HEK293 (cell line): ENCODE measurements at regions not wholly inside any gene's neighbourhood (a gene's known extent, or its start where the extent isn't known, plus 50 kb on each side); places are given as distances from the start of the nearest gene placed in this dataset.

ENCODE experiments used
- CTCF ChIA-PET: fragments of 350-600 bp; formaldehyde crosslinking; extraction: SDS; loops from one replicate; lab custom pipeline; 2021; ENCODE audit warnings: antibody characterized with exemption; lab: Yijun Ruan, JAX
- POLR2A ChIA-PET: fragments of 300-600 bp; formaldehyde crosslinking; extraction: SDS; loops from one replicate; lab custom pipeline; 2020; ENCODE audit warnings: antibody characterized with exemption, inconsistent platforms; lab: Yijun Ruan, JAX
- H3K27ac ChIP-seq: fragments of 200-500 bp; sonication (Bioruptor generic); 2 replicates; pipeline ENCODE4 v1.5.1; 2014; ENCODE audit warnings: low read depth, low read length, control low read depth, inconsistent platforms; ENCODE audit errors: extremely low read depth
- H3K36me3 ChIP-seq, 2 experiments: fragments of 200-500 bp in 1 of 2; sonication (Bioruptor generic) in 1 of 2; 1 replicate in 1 of 2; 2 replicates in 1 of 2; pipeline ENCODE4 v1.5.1; 2014 to 2017; ENCODE audit warnings: inconsistent platforms in 2 of 2, low read length in 2 of 2; ENCODE audit not compliant: control insufficient read depth in 2 of 2, insufficient read depth in 1 of 2
- H3K4me1 ChIP-seq: fragments of 200-500 bp; sonication (Bioruptor generic); 2 replicates; pipeline ENCODE4 v1.5.1; 2014; ENCODE audit warnings: mild to moderate bottlenecking, low read length, inconsistent platforms; ENCODE audit not compliant: control insufficient read depth, insufficient read depth
- H3K4me3 ChIP-seq: 2 replicates; pipeline ENCODE4 v1.5.1; 2011; ENCODE audit warnings: low read depth, mild to moderate bottlenecking, control low read depth, low read length, moderate library complexity
- H3K9me3 ChIP-seq: fragments of 200-500 bp; sonication (Bioruptor generic); 2 replicates; pipeline ENCODE4 v1.5.1; 2014; ENCODE audit warnings: low read depth, low read length, inconsistent platforms; ENCODE audit not compliant: control insufficient read depth, insufficient read depth
- BCL11A ChIP-seq: fragments of 450-650 bp; formaldehyde crosslinking; IDR thresholded peaks from 2 replicates; pipeline ENCODE4 v1.5.1; 2016; ENCODE audit warnings: low read depth, missing biosample characterization, missing genetic modification characterization
- BCL11B ChIP-seq: fragments of 450-650 bp; formaldehyde crosslinking; IDR thresholded peaks from 2 replicates; pipeline ENCODE4 v1.5.1; 2016; ENCODE audit warnings: low read depth, missing biosample characterization, missing genetic modification characterization
- GLI2 ChIP-seq: fragments of 450-650 bp; formaldehyde crosslinking; IDR thresholded peaks from 2 replicates; pipeline ENCODE4; 2017; ENCODE audit warnings: missing biosample characterization, missing genetic modification characterization, low read depth, borderline replicate concordance
- HOXD13 ChIP-seq: sonication (generic); formaldehyde crosslinking; IDR thresholded peaks from 2 replicates; pipeline ENCODE4 v1.8.0; 2022; ENCODE audit warnings: missing genetic modification reagents, borderline replicate concordance
- OSR2 ChIP-seq: fragments of 450-650 bp; formaldehyde crosslinking; IDR thresholded peaks from 2 replicates; pipeline ENCODE4 v1.5.1; 2016; ENCODE audit warnings: missing biosample characterization, missing genetic modification characterization
- PRDM4 ChIP-seq: fragments of 450-650 bp; formaldehyde crosslinking; IDR thresholded peaks from 2 replicates; pipeline ENCODE4 v1.5.1; 2017; ENCODE audit warnings: missing biosample characterization, missing genetic modification characterization
- SETDB1 ChIP-seq: IDR thresholded peaks from one replicate; pipeline ENCODE4 v1.6.1; 2017; ENCODE audit warnings: mild to moderate bottlenecking, low read length, moderate library complexity, mixed read lengths; ENCODE audit not compliant: insufficient read length
- TCF7L2 ChIP-seq: IDR thresholded peaks from 2 replicates; pipeline ENCODE4 v1.6.1; 2011; ENCODE audit warnings: low read depth, mild to moderate bottlenecking, inconsistent platforms, low read length, moderate library complexity, borderline replicate concordance
- ZBTB10 ChIP-seq: fragments of 450-650 bp; formaldehyde crosslinking; IDR thresholded peaks from 2 replicates; pipeline ENCODE4 v1.5.1; 2016; ENCODE audit warnings: missing biosample characterization, missing genetic modification characterization
- ZBTB8A ChIP-seq: fragments of 450-650 bp; formaldehyde crosslinking; IDR thresholded peaks from 2 replicates; pipeline ENCODE4 v1.5.1; 2016; ENCODE audit warnings: missing biosample characterization, missing genetic modification characterization
- ZFP37 ChIP-seq: fragments of 450-650 bp; formaldehyde crosslinking; IDR thresholded peaks from 2 replicates; pipeline ENCODE4 v1.5.1; 2016; ENCODE audit warnings: missing biosample characterization, missing genetic modification characterization
- ZNF114 ChIP-seq: fragments of 450-650 bp; formaldehyde crosslinking; IDR thresholded peaks from 2 replicates; pipeline ENCODE4 v1.5.0; 2017; ENCODE audit warnings: missing biosample characterization, missing genetic modification characterization
- ZNF155 ChIP-seq: fragments of 450-650 bp; formaldehyde crosslinking; IDR thresholded peaks from 2 replicates; pipeline ENCODE4 v1.5.1; 2016; ENCODE audit warnings: missing biosample characterization, missing genetic modification characterization
- ZNF157 ChIP-seq: fragments of 450-650 bp; formaldehyde crosslinking; IDR thresholded peaks from 2 replicates; pipeline ENCODE4 v1.5.1; 2016; ENCODE audit warnings: missing biosample characterization, missing genetic modification characterization
- ZNF175 ChIP-seq: fragments of 450-650 bp; formaldehyde crosslinking; IDR thresholded peaks from 2 replicates; pipeline ENCODE4 v1.5.1; 2016; ENCODE audit warnings: missing biosample characterization, missing genetic modification characterization
- ZNF184 ChIP-seq: fragments of 450-650 bp; IDR thresholded peaks from 2 replicates; pipeline ENCODE4 v1.5.1; 2018; ENCODE audit warnings: missing biosample characterization, mild to moderate bottlenecking, missing genetic modification characterization
- ZNF223 ChIP-seq: fragments of 450-650 bp; formaldehyde crosslinking; IDR thresholded peaks from 2 replicates; pipeline ENCODE4 v1.5.1; 2016; ENCODE audit warnings: missing biosample characterization, missing genetic modification characterization
- ZNF26 ChIP-seq: fragments of 450-650 bp; formaldehyde crosslinking; IDR thresholded peaks from 2 replicates; pipeline ENCODE4 v1.5.1; 2016; ENCODE audit warnings: missing biosample characterization, missing genetic modification characterization
- ZNF280D ChIP-seq: fragments of 450-650 bp; formaldehyde crosslinking; IDR thresholded peaks from 2 replicates; pipeline ENCODE4 v1.5.1; 2016; ENCODE audit warnings: missing biosample characterization, missing genetic modification characterization
- ZNF292 ChIP-seq: fragments of 450-650 bp; formaldehyde crosslinking; IDR thresholded peaks from 2 replicates; pipeline ENCODE4 v1.5.1; 2016; ENCODE audit warnings: low read depth, missing biosample characterization, missing genetic modification characterization, borderline replicate concordance
- ZNF350 ChIP-seq: fragments of 450-650 bp; formaldehyde crosslinking; IDR thresholded peaks from 2 replicates; pipeline ENCODE4 v1.5.0; 2017; ENCODE audit warnings: missing biosample characterization, mild to moderate bottlenecking, missing genetic modification characterization
- ZNF391 ChIP-seq: fragments of 450-650 bp; formaldehyde crosslinking; IDR thresholded peaks from 2 replicates; pipeline ENCODE4 v1.5.1; 2016; ENCODE audit warnings: low read depth, missing biosample characterization, missing genetic modification characterization, borderline replicate concordance
- ZNF549 ChIP-seq: fragments of 450-650 bp; IDR thresholded peaks from 2 replicates; pipeline ENCODE4 v1.5.1; 2018; ENCODE audit warnings: missing biosample characterization, missing genetic modification characterization, mild to moderate bottlenecking, inconsistent platforms, moderate library complexity
- ZNF610 ChIP-seq: fragments of 450-650 bp; formaldehyde crosslinking; IDR thresholded peaks from 2 replicates; pipeline ENCODE4 v1.5.1; 2016; ENCODE audit warnings: missing biosample characterization, missing genetic modification characterization, borderline replicate concordance
- ZNF626 ChIP-seq: fragments of 450-650 bp; sonication (Bioruptor Pico); formaldehyde crosslinking; IDR thresholded peaks from 2 replicates; pipeline ENCODE4 v1.5.1; 2018; ENCODE audit warnings: missing biosample characterization, missing genetic modification characterization, inconsistent platforms
- ZNF785 ChIP-seq: fragments of 450-650 bp; formaldehyde crosslinking; IDR thresholded peaks from 2 replicates; pipeline ENCODE4 v1.5.1; 2016; ENCODE audit warnings: missing biosample characterization, missing genetic modification characterization

DNA sequence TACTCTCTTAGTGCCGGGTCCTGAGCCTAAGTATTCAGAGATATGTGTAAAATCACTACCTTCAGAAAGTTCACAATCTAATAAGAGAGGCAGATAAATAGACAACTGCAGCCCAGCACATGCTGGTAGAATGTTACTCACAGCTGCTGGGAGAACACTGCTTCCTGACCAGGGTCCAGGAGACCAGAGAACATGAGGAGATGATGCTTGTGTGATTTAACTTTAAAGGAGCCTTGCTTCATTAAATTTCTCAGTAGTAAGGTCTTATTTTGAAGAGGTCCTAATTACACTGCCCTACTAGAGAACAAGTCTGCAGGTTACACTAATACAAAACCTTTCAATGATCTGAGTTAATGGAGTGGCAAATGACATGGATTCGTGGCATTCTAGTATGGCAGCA lies 209.9 kb upstream of the TRIB2 start:
- POLR2A ChIA-PET: no interaction called here
- CTCF ChIA-PET: interaction anchor here (0.6 kb wide), 1 partner anchor 158 kb away, joined by 3 read pairs; no protein-coding TSS in a partner anchor
- Histone ChIP-seq H3K9me3 (no peaks in the 10 kb centered on the region), H3K4me3 (no peak overlapping the region), H3K27ac (no peak overlapping the region), H3K4me1 (no peaks in the 10 kb centered on the region), H3K36me3 (no peaks in the 10 kb centered on the region)
- TF ChIP-seq ZNF155: no peak

DNA sequence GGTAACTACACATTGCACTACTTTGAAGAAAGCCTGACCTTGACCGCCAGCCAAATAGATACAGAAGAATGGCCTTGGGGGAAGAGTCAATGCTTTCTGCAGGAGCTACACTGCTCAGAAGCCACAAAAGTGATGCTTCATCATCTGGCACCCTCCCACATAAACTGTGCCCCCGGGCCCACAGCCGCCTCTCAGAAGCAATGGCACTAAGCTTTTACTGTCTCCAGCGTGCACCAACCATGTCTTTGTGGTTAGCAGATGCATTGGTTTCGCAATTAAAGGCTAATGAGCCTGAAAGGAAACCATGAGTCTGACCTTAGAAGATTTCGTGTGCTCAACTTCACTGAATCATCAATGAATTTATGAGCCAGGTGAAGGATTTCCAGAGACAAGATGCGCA lies 209.4 kb upstream of the TRIB2 start:
- ChIA-PET CTCF (interaction anchor here (0.6 kb wide), 1 partner anchor 10 kb away, joined by 3 read pairs; no protein-coding TSS in a partner anchor), POLR2A (no interaction called here)
- no peaks in the 10 kb centered on the region for H3K9me3 ChIP-seq
- no peaks in the 10 kb centered on the region for H3K36me3 ChIP-seq
- no peaks in the 10 kb centered on the region for H3K4me1 ChIP-seq
- no peak overlapping the region for H3K27ac ChIP-seq
- H3K4me3 ChIP-seq: no peak overlapping the region
- TF ChIP-seq OSR2 (tag by site-specific recombination) (peak; percentile 37), BCL11A (tag by site-specific recombination) (no peak), GLI2 (tag by site-specific recombination) (no peak), ZNF350 (no peak), SETDB1 (no peak), ZNF785 (tag by site-specific recombination) (no peak), PRDM4 (tag by site-specific recombination) (no peak), HOXD13 (CRISPR knock-in tag) (peak; percentile 92; the same call in 1 of the 2 replicates), ZFP37 (tag by site-specific recombination) (no peak), ZNF292 (tag by site-specific recombination) (no peak), ZNF184 (no peak), ZNF549 (tag by site-specific recombination) (no peak), ZNF610 (tag by site-specific recombination) (no peak), ZNF175 (tag by site-specific recombination) (no peak), ZNF114 (tag by site-specific recombination) (no peak), ZNF280D (tag by site-specific recombination) (no peak), ZNF26 (tag by site-specific recombination) (no peak), ZNF626 (no peak), ZNF223 (tag by site-specific recombination) (no peak), TCF7L2 (no peak), ZNF391 (no peak), ZBTB8A (no peak), ZBTB10 (tag by site-specific recombination) (no peak), ZNF157 (tag by site-specific recombination) (no peak), BCL11B (tag by site-specific recombination) (no peak)
